ENCODE measurements at regions not wholly inside any gene's neighbourhood (a gene's known extent, or its start where the extent isn't known, plus 50 kb on each side); places are given as distances from the start of the nearest gene placed in this dataset.
"Not testable (repeated sequence)": the region's sequence is repeated elsewhere in the genome, so short reads cannot be mapped to it uniquely, and the experiment has no call there.

- peak; percentile 34 for DNase-seq (ENCODE audit: low read depth)
Observed at GRCh38 chr1:82778612-82779011, 977.9 kb downstream of the ADGRL2 start.

DNA sequence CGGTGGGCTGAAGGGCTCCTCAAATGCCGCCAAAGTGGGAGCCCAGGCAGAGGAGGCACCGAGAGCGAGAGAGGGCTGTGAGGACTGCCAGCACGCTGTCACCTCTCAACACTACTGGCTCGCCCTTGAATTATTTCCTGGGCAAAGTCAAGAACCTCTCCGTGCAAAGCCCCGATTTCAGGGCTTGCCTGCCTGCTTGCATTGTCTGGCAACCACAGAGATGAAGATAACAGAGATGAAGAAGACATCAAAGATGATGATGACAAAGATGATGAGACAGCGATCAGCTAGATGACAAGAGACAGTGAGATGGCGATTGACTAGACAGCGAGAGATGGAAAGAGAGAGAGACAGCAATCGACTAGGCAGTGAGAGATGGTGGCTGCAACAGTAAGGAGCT, 976.5 kb downstream of the ADGRL2 start:
- no peak for DNase-seq (ENCODE audit: low read depth)

DNA sequence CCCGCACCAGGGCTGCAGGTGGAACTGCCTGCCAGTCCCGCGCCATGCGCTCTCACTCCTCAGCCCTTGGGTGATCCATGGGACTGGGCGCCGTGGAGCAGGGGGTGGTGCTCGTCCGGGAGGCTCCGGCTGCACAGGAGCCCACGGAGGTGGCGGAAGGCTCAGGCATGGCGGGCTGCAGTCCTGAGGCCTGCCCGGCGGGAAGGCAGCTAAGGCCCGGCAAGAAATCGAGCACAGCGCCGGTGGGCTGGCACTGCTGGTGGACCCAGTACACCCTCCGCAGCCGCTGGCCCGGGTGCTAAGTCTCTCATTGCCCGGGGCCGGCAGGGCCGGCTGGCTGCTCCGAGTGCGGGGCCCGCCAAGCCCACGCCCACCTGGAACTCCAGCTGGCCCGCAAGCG, 976.0 kb downstream of the ADGRL2 start:
- DNase-seq (ENCODE audit: low read depth): not testable (repeated sequence)

- peak; percentile 41 for DNase-seq (ENCODE audit: low read depth)
Observed at GRCh38 chr1:82775406-82776000, 974.8 kb downstream of the ADGRL2 start.

DNA sequence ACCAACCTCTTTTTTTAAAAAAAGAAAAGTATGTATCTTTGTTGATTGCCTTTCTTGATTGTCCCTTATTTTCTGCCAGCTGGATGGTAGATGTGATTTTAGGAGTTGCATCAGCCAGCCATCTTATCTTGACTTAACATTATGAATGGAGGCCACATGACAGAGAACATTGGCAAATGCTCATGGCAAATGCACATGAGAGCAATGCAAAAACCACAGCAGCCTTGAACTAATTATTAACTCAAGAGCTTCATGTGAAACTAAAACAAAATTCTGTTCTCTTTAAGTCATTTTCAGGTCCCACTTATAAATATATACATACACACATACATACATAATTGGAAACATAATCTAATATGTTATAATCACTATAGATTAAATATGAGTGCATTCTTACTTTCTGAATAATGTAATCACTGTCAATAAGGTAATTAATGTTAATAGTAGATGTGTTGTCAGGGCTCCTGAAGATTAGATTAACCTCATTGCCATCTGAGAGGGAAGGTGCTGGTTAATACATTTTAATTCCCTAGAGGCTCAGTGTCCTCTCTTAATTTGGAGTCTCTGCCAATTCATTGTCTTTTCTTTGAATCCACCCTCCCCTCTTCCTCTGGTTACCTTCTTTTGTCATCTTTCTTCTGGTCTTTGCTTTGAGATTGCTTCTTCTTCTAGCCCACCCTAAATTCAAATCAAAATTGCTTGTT, 962.2 kb downstream of the ADGRL2 start:
- DNase-seq (ENCODE audit: low read depth): no peak

- DNase-seq (ENCODE audit: low read depth): no peak
Observed at GRCh38 chr1:82759035-82759434, 958.3 kb downstream of the ADGRL2 start.

- peak; percentile 38 for DNase-seq (ENCODE audit: low read depth)
Observed at GRCh38 chr1:82755671-82756070, 954.9 kb downstream of the ADGRL2 start.

DNA sequence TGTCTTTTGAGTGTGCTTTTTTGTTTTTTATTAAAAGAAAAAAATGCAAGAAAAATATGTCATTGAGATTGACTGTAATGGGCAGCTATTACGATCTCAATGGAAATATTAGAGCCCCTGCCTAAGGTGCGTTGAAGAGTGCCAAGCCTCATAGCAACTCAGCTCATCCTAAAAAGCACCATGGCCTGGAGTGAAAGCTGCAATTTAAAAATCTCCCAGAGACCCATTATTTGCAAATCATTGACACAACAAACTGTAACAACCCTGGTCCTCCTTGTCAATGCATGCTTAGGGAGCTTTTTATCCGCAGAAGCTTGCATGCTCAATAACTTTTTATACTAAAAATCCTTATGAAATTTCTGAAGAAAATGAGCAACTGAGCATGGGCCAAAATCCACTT, 954.5 kb downstream of the ADGRL2 start:
- no peak for DNase-seq (ENCODE audit: low read depth)

GRCh38 chr1:82752046-82752445, 951.3 kb downstream of the ADGRL2 start:
- DNase-seq (ENCODE audit: low read depth): no peak

GRCh38 chr1:82733645-82734044, 932.9 kb downstream of the ADGRL2 start:
- no peak for DNase-seq (ENCODE audit: low read depth)

DNA sequence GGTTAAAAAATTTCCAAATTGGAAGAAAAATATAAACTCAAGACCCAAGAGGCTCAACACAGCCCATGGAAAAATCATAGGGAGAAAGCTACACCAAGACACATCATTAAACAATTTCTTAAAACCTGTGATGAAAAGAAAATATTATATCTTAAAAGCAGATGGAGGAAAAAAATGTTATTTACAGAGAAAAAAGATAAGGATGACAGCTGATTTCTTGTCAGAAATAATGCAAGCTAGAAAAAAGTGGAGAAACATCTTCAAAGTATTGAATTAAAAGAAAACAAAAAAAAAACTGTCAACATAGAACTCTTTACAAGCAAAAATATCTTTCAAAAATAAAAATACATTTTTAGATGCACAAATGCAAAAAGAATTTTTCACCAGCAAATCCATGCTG, 930.5 kb downstream of the ADGRL2 start:
- no peak for DNase-seq (ENCODE audit: low read depth)

DNA sequence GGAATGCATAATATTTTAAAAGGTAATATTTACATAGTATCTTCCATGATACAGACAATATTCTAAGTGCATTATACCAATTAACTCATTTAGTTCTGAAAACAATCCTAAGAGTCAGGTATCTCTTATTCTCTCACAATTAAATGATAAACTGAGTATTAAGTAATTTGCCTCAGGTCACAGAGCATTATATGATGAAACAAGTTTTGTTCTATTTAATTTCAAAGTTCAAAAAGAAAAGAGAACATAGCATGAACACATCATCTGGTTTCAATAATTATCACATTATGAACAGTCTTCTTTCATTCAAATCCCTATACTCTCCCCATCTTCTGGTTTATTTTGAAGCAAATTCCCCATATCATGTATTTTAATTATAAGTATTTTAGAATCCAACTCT, 927.5 kb downstream of the ADGRL2 start:
- DNase-seq (ENCODE audit: low read depth): no peak

DNA sequence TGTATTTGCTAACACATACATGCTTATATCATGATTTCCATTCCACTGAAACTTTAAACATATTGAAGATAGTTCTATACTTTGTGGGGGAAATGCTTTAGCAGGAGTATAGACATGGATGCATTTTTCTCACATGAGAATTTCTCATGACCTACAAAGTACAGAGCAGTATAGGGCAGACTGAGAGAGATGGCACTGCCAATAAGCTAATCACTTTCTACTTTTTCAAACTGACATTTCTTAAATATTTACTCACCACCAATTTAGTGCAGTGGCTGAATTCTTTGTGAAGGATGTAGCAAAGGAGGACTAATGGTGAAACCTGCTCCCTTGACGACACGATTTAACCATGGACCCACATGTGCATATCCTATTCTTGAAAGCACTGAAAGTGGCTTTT, 923.5 kb downstream of the ADGRL2 start:
- DNase-seq (ENCODE audit: low read depth): no peak

- no peak for DNase-seq (ENCODE audit: low read depth)
Observed at GRCh38 chr1:82722608-82723007, 921.9 kb downstream of the ADGRL2 start.

DNA sequence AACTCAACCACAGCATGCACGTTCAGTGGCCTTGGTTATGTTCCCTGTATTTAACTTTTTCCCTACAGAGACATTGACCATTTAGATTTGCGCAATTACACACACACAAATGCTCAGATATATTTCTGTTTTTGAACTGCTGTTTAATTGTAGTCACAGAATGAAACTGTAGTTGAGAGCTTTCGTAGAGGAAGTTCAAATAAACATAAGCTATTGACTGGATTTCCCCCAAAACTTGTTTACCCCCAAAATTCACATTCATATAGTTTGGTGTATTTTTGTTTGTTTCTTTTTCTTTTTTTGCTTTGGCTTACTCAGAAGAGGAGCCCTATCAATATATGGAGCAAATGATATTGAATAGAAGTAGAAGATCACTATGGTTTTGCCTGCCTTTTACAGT, 921.0 kb downstream of the ADGRL2 start:
- no peak for DNase-seq (ENCODE audit: low read depth)

GRCh38 chr1:82718719-82719419, 918.1 kb downstream of the ADGRL2 start:
- no peak for DNase-seq (ENCODE audit: low read depth)

- no peak for DNase-seq (ENCODE audit: low read depth)
Observed at GRCh38 chr1:82710091-82710490, 909.4 kb downstream of the ADGRL2 start.

DNA sequence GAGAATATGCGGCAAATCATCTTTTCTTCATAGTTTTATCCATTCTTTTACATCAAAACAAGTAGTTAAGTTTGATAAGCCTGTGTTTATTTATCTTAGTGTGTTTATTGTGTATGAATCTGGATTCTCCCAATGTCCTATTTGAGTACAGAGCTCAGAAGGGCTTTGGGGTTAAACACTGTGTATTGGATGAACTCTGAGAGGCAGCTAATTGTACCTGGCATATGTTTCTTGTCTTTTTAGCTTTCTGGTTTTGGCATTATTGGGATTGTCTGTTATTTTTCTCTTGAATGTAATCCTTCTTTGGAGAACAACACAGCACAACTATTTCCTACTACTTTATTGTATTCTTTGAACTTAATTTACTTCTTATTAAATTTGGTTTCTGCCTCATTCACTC, 906.9 kb downstream of the ADGRL2 start:
- DNase-seq (ENCODE audit: low read depth): no peak

GRCh38 chr1:82706741-82707140, 906.0 kb downstream of the ADGRL2 start:
- DNase-seq (ENCODE audit: low read depth): no peak

DNA sequence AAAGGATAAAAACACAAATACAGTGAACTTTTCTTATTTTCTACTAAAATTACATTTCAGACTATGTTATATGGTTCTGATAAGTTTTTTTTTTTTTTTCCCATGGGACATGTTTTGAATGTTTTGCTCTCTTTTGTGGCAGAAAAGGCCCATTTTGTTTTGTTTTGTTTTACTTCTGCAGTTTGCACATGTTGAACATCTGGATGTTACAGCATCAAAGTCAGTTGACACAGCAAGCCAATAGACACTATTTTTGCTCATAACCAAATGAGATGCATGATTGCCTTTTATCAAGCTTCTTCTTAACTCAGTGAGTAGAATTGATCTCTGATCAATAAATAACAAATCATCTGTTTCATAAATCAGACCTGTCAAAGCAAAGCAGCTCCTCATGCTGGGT, 904.2 kb downstream of the ADGRL2 start:
- no peak for DNase-seq (ENCODE audit: low read depth)

- DNase-seq (ENCODE audit: low read depth): no peak
Observed at GRCh38 chr1:82704393-82704792, 903.7 kb downstream of the ADGRL2 start.

DNA sequence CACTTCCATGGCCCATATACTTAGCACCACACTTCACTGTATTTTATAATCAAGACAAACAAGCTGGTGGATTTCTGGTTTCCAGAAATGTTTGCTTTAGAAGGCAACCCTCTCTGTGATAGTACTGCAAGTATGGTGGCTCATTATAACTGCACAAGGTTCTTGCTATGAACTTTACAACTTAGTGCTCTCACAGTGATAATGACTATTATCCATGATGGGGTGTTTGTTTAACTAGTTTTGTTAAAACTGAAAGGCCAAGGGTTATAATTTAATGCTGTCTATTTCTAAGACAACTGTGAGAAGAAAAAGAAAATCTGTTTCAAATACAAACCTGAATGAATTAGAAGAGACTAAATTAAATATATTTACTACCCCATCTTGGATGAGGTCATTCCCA, 903.2 kb downstream of the ADGRL2 start:
- no peak for DNase-seq (ENCODE audit: low read depth)

DNA sequence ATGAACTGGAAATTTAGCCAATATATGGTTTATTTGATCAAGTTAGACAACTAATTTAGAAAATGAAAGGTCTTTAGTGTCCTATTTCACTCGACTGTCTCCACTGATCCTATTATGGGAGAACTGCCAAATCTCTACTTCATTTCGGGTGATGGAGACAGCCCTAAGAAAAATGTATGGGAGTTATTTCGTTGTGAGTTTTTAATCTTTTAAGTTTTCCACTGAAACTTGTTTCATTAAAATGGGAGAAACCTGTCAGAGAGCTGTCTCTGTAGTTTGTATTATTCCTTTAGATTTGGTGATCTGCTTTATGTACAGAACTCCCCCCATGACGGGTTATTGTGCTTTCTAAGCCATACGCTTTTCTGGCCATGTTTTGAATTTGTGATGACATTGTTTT, 899.7 kb downstream of the ADGRL2 start:
- no peak for DNase-seq (ENCODE audit: low read depth)
